ENCODE measurements at regions not wholly inside any gene's neighbourhood (a gene's known extent, or its start where the extent isn't known, plus 50 kb on each side); places are given as distances from the start of the nearest gene placed in this dataset.

GRCh38 chr11:110011595-110011994 lies 81.6 kb upstream of the ZC3H12C start:
- DNase-seq (ENCODE audit: low spot score in 2 of 2) (no peak), ATAC-seq (ENCODE audit: low read depth) (no peak)
- H3K4me1 Mint-ChIP-seq: no peaks in the 10 kb centered on the region
- peaks cover 14% of the 10 kb centered on the region for H3K9me3 Mint-ChIP-seq
- H3K27ac Mint-ChIP-seq: no peak overlapping the region
- H3K4me3 Mint-ChIP-seq: no peak overlapping the region
- peaks cover 12% of the 10 kb centered on the region for H3K27me3 Mint-ChIP-seq
- H3K36me3 Mint-ChIP-seq: peaks cover 2% of the 10 kb centered on the region

GRCh38 chr11:110015695-110016094 lies 77.5 kb upstream of the ZC3H12C start:
- no peak overlapping the region for H3K4me3 Mint-ChIP-seq
- H3K27me3 Mint-ChIP-seq: peaks cover 13% of the 10 kb centered on the region
- H3K36me3 Mint-ChIP-seq: peaks cover 2% of the 10 kb centered on the region
- DNase-seq (ENCODE audit: low spot score in 2 of 2) (no peak), ATAC-seq (ENCODE audit: low read depth) (no peak)
- peaks cover 14% of the 10 kb centered on the region for H3K9me3 Mint-ChIP-seq
- no peak overlapping the region for H3K27ac Mint-ChIP-seq
- no peaks in the 10 kb centered on the region for H3K4me1 Mint-ChIP-seq

GRCh38 chr11:110019675-110020074 lies 73.5 kb upstream of the ZC3H12C start:
- no peak overlapping the region for H3K27ac Mint-ChIP-seq
- H3K36me3 Mint-ChIP-seq: no peaks in the 10 kb centered on the region
- no peak for DNase-seq (ENCODE audit: low spot score in 2 of 2)
- H3K9me3 Mint-ChIP-seq: peaks cover 5% of the 10 kb centered on the region
- H3K4me3 Mint-ChIP-seq: no peak overlapping the region
- ATAC-seq (ENCODE audit: low read depth): peak; percentile 54
- H3K4me1 Mint-ChIP-seq: no peaks in the 10 kb centered on the region
- H3K27me3 Mint-ChIP-seq: peaks cover 15% of the 10 kb centered on the region

GRCh38 chr11:110022548-110022947 lies 70.6 kb upstream of the ZC3H12C start:
- no peak overlapping the region for H3K4me3 Mint-ChIP-seq
- DNase-seq (ENCODE audit: low spot score in 2 of 2) (no peak), ATAC-seq (ENCODE audit: low read depth) (no peak)
- no peak overlapping the region for H3K27ac Mint-ChIP-seq
- peaks cover 5% of the 10 kb centered on the region for H3K9me3 Mint-ChIP-seq
- no peaks in the 10 kb centered on the region for H3K36me3 Mint-ChIP-seq
- peaks cover 7% of the 10 kb centered on the region for H3K27me3 Mint-ChIP-seq
- H3K4me1 Mint-ChIP-seq: peaks cover 6% of the 10 kb centered on the region

DNA sequence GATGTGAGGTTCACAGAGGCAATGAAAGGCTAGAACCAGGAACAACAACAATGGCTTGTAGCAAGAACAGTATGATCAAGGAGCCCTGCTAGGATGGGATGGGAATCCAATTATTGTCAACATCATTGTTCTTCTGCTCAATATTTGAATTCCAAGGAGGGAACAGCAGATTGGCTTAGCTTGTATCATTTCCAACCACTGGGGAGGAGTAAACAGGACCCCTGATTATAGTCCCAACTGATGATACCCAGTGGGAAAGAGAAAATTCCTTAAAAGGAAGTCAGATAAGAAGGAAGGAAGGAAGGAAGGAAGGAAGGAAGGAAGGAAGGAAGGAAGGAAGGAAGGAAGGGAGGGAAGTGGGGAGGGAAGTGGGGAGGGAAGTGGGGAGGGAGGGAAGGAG lies 69.5 kb upstream of the ZC3H12C start:
- peaks cover 7% of the 10 kb centered on the region for H3K27me3 Mint-ChIP-seq
- DNase-seq (ENCODE audit: low spot score in 2 of 2) (no peak), ATAC-seq (ENCODE audit: low read depth) (no peak)
- H3K4me1 Mint-ChIP-seq: peaks cover 10% of the 10 kb centered on the region
- peak overlapping the region; percentile 36 for H3K27ac Mint-ChIP-seq
- no peak overlapping the region for H3K4me3 Mint-ChIP-seq
- no peaks in the 10 kb centered on the region for H3K36me3 Mint-ChIP-seq
- peaks cover 9% of the 10 kb centered on the region for H3K9me3 Mint-ChIP-seq

GRCh38 chr11:110026858-110027626 lies 66.2 kb upstream of the ZC3H12C start:
- Mint-ChIP-seq H3K27ac (peak overlapping the region; percentile 80), H3K36me3 (no peaks in the 10 kb centered on the region), H3K27me3 (peaks cover 12% of the 10 kb centered on the region), H3K4me3 (no peak overlapping the region), H3K4me1 (peaks cover 10% of the 10 kb centered on the region), H3K9me3 (peaks cover 11% of the 10 kb centered on the region)
- DNase-seq (ENCODE audit: low spot score in 2 of 2) (peak in 1 of 2 donors; percentile 63), ATAC-seq (ENCODE audit: low read depth) (peak; percentile 96)

GRCh38 chr11:110027627-110028371 lies 65.4 kb upstream of the ZC3H12C start:
- peaks cover 11% of the 10 kb centered on the region for H3K9me3 Mint-ChIP-seq
- no peaks in the 10 kb centered on the region for H3K36me3 Mint-ChIP-seq

DNA sequence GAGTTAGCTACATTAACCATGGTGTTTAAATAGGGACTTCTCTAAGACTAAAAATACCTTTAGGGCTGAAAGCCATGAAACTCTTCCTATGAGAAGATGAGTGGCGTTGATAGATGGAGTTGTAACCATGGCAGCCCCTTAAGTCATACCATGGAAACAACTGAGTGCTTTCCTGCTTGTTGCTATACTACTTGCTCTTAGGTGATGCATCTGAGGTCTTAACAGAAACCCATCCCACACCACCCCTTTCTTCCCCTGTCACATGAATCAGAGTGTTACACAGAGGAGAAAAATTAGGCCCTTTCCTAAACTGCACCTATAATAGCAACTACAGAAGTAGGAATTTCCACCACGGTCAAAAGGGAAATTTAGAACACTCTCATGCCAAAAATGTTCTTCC lies 64.3 kb upstream of the ZC3H12C start:
- no peaks in the 10 kb centered on the region for H3K36me3 Mint-ChIP-seq
- H3K27me3 Mint-ChIP-seq: peaks cover 18% of the 10 kb centered on the region
- ATAC-seq (ENCODE audit: low read depth): no peak
- no peak overlapping the region for H3K27ac Mint-ChIP-seq
- no peak overlapping the region for H3K4me3 Mint-ChIP-seq
- H3K4me1 Mint-ChIP-seq: peaks cover 10% of the 10 kb centered on the region
- H3K9me3 Mint-ChIP-seq: peaks cover 9% of the 10 kb centered on the region
- DNase-seq (ENCODE audit: low spot score in 2 of 2): no peak

More at GRCh38 chr11:110027627-110028371, 65.4 kb upstream of the ZC3H12C start:
- no peak overlapping the region for H3K4me3 Mint-ChIP-seq
- no peak for DNase-seq (ENCODE audit: low spot score in 2 of 2)
- peak overlapping the region; percentile 80 for H3K27ac Mint-ChIP-seq
- peaks cover 17% of the 10 kb centered on the region for H3K27me3 Mint-ChIP-seq
- peaks cover 10% of the 10 kb centered on the region for H3K4me1 Mint-ChIP-seq
- no peak for ATAC-seq (ENCODE audit: low read depth)

DNA sequence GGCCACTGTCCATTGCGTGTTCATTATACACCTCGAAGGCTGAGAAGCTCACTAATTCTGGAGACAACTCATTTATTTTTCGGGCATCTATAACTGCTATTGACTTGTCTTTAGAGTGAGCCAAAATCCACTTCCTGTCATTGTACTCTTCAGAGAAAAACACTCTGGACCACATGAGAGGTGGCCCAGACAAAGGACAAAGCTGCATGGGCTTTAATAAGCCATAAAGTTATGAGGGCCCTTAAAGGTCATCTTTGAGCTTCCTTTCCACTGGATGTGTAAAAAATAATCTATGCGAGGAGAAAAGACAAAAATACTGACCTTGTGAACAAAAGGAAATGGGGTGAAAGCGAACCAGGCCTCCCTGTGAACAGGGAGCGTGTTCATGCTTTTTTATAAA lies 63.5 kb upstream of the ZC3H12C start:
- peaks cover 9% of the 10 kb centered on the region for H3K9me3 Mint-ChIP-seq
- no peak overlapping the region for H3K4me3 Mint-ChIP-seq
- peaks cover 21% of the 10 kb centered on the region for H3K27me3 Mint-ChIP-seq
- peaks cover 10% of the 10 kb centered on the region for H3K4me1 Mint-ChIP-seq
- no peak overlapping the region for H3K27ac Mint-ChIP-seq
- ATAC-seq (ENCODE audit: low read depth) (no peak), DNase-seq (ENCODE audit: low spot score in 2 of 2) (no peak)
- no peaks in the 10 kb centered on the region for H3K36me3 Mint-ChIP-seq

- ATAC-seq (ENCODE audit: low read depth): no peak
- no peaks in the 10 kb centered on the region for H3K36me3 Mint-ChIP-seq
- H3K4me1 Mint-ChIP-seq: peaks cover 10% of the 10 kb centered on the region
- peaks cover 9% of the 10 kb centered on the region for H3K9me3 Mint-ChIP-seq
- H3K4me3 Mint-ChIP-seq: no peak overlapping the region
- H3K27me3 Mint-ChIP-seq: peaks cover 24% of the 10 kb centered on the region
- DNase-seq (ENCODE audit: low spot score in 2 of 2): no peak
- H3K27ac Mint-ChIP-seq: no peak overlapping the region
Measured at GRCh38 chr11:110031171-110031570, 62.0 kb upstream of the ZC3H12C start.

GRCh38 chr11:110032259-110032658 lies 60.9 kb upstream of the ZC3H12C start:
- Mint-ChIP-seq H3K9me3 (peaks cover 9% of the 10 kb centered on the region), H3K4me1 (peaks cover 8% of the 10 kb centered on the region), H3K27ac (no peak overlapping the region), H3K27me3 (peaks cover 24% of the 10 kb centered on the region), H3K4me3 (no peak overlapping the region), H3K36me3 (no peaks in the 10 kb centered on the region)
- ATAC-seq (ENCODE audit: low read depth): no peak
- DNase-seq (ENCODE audit: low spot score in 2 of 2): no peak

DNA sequence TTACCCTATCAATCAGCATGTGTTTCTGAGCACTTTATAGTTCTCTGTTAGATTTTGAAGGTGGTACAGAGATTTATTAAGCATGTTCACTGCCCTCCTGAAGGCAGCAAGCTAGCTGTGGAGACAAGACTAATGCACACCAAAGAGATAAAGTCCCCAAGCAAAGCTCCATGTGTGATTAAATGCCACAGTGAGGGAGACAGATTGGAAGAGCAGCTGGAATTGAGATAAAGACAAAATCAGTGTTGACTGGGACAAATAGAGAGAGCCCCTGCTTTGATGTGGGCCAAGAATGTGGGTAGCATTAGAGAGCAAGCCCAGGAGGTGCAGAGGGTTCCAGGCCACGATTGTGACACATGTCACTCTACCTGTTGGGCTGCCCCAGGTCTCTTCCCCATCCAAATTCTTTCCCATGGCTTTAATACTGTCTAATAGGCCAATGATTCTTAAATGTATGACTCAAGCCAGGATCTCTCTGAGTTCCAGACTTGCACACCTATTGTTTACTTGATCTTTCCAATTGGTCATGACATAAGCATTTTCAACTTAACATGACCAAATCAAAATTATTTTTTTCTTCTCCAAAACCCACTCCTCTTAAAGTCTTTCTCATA lies 60.1 kb upstream of the ZC3H12C start:
- DNase-seq (ENCODE audit: low spot score in 2 of 2) (no peak), ATAC-seq (ENCODE audit: low read depth) (no peak)
- H3K27me3 Mint-ChIP-seq: peaks cover 28% of the 10 kb centered on the region
- H3K4me1 Mint-ChIP-seq: no peaks in the 10 kb centered on the region
- peaks cover 5% of the 10 kb centered on the region for H3K9me3 Mint-ChIP-seq
- H3K36me3 Mint-ChIP-seq: no peaks in the 10 kb centered on the region
- no peak overlapping the region for H3K4me3 Mint-ChIP-seq
- no peak overlapping the region for H3K27ac Mint-ChIP-seq

DNA sequence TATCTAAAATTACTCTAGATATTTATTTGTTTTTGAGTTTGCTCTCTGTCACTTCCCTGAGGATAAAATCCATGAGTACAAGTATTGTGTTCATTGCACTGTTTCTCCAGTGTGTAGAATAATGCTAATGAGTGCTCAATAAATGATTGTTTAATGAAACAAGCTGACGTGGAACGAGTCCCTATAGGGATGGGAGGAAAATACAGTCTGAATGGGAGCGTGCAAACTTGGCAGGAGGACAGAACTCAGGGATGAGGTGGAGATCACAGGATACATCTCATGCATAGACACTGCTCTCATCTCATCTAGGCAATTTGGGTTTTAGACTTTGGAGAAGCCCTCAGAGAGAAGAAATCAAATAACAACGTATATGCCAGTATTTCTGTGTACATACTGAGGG lies 58.4 kb upstream of the ZC3H12C start:
- peaks cover 28% of the 10 kb centered on the region for H3K27me3 Mint-ChIP-seq
- ATAC-seq (ENCODE audit: low read depth) (no peak), DNase-seq (ENCODE audit: low spot score in 2 of 2) (no peak)
- H3K9me3 Mint-ChIP-seq: peaks cover 3% of the 10 kb centered on the region
- no peaks in the 10 kb centered on the region for H3K4me1 Mint-ChIP-seq
- H3K27ac Mint-ChIP-seq: no peak overlapping the region
- no peak overlapping the region for H3K4me3 Mint-ChIP-seq
- no peaks in the 10 kb centered on the region for H3K36me3 Mint-ChIP-seq

DNA sequence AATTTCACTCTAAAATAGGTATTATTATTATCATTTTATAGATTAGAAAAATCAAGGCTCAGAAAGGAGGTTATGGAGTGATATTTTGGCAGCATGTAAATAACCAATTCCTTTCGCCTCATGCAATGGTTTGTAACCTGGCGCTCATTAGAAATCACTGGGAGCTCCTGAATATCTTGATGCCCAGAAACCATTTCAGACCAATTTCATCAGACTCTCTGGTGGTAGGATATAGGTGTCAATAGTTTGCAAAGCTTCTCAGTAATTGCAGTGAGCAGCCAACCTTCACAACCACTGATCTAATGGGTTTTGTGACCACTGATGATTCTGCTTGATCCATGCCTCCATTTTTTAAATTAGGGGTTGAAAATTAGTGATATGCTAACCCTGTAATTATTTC lies 57.8 kb upstream of the ZC3H12C start:
- Mint-ChIP-seq H3K9me3 (peaks cover 2% of the 10 kb centered on the region), H3K27ac (no peak overlapping the region), H3K36me3 (no peaks in the 10 kb centered on the region), H3K27me3 (peaks cover 26% of the 10 kb centered on the region), H3K4me1 (no peaks in the 10 kb centered on the region), H3K4me3 (no peak overlapping the region)
- DNase-seq (ENCODE audit: low spot score in 2 of 2): no peak
- ATAC-seq (ENCODE audit: low read depth): no peak

All from memory B cell (primary cell).